GM21390 (cell line): ENCODE measurements at regions not wholly inside any gene's neighbourhood (a gene's known extent, or its start where the extent isn't known, plus 50 kb on each side); places are given as distances from the start of the nearest gene placed in this dataset.

Experiments
- ATAC-seq: cut with Tn5 transposase; IDR thresholded peaks from one replicate; pipeline ENCODE4 v1.9.1; 2021; ENCODE audit not compliant: unreplicated experiment

DNA sequence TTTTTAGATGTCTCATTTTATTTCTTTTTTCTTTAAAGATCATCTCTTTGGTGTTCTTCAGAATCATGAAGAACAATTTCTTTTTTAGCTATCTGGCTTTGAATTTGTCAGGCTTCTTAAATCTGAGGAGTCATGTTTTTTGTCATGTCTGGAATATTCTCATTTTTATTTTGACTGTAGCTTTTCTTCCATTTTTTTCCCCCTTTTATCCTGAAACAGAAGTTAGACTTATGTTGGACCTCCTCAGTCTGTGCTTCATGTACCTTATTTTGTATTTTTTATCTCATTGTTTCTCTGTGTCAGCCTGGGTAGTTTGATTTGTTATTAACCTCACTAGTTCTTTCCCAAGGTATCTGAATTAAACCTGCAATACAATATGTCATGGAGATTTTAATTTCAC, 319.2 kb upstream of the ADGRL4 start:
- no peak for ATAC-seq

DNA sequence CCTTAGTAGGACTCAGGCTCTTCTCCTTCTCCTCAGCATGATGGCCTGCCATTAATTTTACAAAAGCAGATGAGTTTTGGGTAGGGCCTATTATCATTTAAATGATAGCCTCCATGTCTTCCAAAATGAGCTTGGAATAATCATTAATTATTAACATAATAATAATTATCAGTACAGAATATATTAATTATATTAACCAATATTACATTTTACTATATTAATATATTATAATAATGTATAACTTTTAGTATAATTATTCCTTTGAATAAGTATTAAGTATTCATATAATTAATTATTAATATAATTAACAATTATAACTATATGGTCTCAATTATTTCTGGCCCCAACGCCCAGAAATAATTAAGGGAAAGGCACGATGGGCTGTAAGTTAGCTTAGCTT, 318.6 kb upstream of the ADGRL4 start:
- no peak for ATAC-seq

DNA sequence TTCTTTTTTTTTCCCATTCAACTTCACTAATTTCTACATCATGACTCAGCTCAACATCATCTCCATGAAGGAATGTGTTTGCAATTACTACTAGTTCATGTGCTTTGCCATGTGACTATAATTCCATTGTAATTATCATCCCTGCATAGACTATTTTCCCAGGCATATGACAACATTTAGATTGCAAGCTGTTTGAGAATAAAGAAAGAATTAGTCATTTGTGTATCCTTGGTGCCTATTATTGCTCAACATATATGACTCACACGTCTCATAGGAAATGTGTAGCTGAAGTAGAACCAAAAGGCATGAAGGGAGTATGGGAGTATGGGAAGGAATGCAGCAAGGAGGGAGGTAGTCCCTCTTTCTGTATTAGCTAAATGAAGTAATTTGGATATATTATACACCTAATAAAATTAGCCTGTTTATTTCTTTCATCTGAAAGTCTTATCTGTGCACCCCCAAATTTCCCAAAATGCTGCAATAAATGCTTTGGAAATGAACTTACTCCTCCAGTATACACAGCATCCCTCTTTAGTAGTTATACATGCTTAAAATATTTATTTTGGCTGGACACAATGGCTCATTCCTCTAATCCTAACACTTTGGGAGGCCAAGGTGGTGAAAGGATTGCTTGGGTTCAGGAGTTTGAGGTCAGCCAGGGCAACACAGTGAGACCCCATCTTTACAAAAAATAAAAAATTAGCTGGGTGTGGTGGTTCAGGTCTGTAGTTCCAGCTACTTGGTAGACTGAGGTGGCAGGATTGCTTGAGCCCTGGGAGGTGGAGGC, 316.9 kb upstream of the ADGRL4 start:
- no peak for ATAC-seq

DNA sequence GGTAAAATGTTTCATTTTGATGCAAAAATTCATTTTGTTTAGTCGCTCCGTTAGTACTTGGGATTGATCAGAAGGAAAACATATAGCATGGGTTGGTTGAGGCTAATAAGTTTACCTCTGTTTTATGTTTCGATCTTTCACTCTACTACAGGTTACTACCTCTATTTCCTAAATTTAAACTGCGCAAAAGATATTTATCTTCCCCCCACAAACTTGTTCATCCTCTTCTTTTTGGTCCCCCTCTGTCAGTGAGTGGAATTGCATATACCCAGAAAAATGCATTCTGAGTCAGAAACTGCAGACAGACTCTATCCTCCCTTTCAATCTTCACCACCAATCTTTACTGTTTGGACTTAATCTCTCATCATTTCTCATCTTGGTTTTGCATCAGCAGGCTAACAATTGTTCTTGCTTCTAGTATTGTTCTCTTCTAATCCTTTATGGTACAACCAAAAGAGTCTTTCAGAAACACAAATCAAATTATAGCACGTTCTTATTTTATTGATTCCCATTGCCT, 316.0 kb upstream of the ADGRL4 start:
- no peak for ATAC-seq

DNA sequence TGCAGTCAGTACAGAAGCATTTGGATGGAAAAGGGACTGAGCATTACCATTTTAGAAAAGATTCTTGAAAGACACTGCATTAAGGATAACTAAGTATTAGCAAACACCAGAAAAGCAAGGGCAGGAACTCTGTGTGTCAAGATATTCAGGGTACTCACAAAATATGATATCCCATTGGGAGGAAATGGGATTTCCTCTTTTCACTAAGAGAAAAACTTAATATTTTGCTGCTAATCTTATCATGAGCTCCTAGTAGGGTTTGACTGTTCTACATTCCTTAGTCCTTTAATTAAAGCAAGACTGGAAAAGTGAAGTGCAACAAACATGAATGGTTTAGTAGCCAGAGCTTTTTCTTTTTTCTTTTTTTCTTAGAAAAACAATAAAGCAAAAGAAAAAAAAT, 305.9 kb upstream of the ADGRL4 start:
- ATAC-seq = no peak

DNA sequence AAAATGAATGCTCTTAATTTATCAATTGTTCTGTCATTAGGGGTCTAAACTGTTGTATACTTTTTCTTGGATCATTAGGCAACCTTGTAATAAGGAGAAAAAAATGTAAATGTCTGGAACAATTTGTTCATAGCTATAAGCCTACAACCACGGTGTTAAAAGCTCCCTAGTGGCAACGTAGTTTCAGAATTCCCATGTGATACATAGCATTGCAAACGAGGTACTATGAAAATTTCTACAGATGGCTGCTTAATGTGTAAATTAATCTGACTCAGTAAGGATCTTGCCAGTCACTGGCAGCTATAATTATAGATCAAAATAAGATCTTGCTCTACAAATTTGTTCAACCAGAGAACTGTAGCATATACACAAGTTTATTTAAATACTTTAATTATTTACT, 304.1 kb upstream of the ADGRL4 start:
- no peak for ATAC-seq

DNA sequence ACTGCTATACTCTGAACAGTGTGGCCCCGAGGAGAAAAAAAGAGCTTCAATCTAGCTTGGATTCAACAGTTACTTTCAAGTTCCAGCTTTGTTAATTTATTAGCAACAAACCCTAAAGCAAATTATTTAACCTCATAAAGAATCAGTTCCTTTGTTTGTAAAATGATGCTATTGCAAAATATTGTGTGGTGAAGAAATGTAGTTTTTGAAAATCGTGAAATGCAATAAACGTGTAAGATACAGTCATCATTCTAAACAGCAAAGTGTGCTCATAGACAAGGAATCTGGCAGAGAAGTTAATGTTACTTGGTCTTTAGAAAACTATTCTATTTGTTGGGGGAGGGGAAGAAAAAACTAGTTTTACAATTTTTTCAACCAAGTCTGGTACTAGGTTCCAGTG, 297.6 kb upstream of the ADGRL4 start:
- ATAC-seq = no peak

DNA sequence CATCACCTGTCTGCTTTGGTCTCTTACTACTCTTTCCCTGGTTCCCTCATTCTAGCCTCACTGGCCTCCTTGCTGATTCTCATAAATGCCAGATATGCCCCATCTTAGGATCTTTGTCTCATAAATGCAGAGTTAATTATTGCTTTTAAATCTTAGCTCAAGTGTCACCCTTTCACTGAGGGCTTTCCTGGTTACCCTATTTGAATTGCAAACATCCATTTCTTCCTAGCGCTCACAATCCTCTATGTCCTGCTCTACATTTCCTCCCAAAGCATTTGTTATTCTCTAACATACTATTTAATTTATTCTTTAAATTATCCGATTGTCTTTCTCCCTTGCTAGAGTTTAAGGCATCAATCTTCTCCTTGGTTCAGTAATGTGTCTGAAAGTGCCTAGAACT, 296.5 kb upstream of the ADGRL4 start:
- ATAC-seq = no peak

DNA sequence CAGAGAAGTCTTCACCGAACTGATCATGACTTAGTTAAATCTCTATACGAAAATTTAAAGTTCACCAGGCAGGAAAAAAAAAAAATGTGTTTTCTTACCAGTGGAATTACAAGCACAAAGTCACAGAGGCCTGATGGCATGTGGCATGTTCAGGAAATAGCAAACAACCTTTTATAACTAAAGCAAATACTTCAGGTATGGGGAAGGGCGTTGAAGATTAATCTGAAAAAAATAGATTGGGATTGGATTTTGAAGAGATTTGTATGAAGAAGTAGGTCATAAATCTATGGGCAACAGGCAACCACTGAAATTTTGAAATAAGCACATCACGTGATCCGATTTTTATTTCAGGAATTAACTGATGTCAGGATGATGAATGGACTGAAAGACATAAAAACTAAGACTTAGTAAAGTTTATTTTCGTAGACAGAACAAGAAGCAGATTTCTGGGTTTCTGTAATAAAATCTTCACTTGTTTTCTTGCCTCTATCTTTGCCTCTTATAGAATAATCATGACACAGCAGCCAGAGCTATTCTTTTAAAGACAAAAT, 295.9 kb upstream of the ADGRL4 start:
- ATAC-seq = no peak

DNA sequence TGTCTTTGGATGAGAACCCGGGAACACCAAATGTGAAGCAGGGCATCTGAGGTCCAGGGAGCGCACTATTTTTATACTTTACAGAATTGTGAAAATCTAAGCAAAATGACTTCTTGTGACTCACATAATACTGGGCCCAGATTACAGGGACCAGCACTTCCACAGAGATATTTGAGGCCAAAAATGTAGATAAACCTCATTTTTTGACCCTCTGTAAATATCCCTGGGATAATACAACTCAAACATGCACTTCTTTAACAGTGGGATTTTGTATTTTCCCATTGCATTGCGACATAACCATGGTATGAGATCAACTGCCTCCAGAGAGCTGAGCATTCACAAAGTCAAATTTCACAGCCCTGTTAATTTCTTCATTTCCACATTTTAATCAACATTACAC, 289.4 kb upstream of the ADGRL4 start:
- no peak for ATAC-seq

DNA sequence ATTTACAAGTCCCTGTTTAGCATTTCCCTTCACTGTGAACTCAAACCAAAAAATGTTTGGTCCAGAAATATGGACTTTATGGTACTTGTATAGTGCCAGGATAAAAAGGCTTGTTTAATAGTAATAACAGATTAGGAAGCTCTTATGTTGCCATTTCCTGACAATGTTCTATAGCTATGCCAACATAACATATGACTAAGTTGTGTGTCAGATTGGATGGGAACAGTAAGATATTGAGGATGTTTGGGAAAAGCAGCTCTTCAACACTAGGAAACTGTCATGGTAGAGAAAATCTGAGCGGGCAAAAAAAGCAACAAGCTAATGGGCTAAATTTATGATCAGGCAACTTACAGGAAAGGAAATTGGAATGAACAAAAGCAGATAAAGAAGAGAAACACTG, 287.1 kb upstream of the ADGRL4 start:
- ATAC-seq = no peak

DNA sequence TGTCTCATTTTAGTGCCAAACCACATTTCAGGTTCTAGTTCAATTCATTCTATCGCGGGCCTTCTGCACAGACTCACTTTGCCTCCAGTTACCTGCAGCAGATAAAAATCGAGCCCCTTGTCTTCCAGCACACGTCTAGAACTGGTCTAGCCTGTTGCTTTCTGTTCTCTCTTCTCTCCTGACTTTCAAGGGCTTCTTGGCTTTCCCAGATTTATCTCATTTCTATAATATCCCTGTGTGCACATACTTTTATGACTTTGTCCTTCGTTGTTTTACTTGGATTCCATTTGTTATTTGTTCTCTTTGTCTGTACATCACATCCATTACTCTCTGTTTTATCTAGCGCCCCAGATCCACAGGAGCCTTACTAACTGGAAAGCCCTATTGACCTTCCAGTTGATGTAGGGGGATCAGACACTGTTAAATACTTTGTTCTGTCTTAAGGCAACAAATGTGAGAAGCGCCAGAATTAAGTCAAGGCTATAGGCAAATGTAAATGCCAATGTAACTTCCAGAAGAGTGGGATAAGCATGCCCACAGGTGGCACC, 284.5 kb upstream of the ADGRL4 start:
- no peak for ATAC-seq

DNA sequence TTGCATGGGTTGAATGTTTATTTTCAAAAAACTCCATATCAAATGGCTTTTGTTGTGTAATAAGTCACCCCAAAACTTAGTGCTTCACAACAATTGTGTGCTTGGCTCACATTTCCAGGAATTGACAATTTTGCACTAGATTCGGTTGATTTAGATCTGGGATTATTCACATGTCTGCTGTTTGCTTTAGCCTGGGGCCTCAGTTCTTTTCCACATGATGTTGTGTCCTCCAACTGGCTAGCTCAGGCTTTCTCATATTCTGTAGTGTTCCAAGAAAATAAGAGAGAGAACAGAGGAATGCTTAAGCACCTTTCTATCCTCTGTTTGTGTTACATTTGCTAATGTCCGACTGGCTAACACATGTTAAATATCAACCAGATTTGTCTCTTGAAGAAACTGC, 281.5 kb upstream of the ADGRL4 start:
- ATAC-seq = no peak

DNA sequence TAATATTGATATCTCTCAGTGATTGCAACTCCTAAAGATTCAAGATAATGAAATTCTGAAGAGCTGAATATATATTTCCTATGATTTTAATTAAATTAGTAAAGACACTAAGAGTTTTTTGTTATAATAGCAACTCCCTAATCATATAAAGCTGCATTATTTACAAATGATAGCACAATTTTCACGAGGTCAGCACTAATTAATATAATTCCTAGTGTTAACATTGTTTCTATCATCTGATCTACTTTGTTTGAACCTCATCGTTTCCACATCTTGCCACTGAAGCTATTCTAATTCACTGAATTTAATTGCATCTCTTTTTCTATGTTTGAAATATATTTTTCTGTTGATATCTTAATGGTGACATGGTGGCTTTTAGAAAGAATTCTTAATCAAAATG, 279.1 kb upstream of the ADGRL4 start:
- ATAC-seq = no peak

DNA sequence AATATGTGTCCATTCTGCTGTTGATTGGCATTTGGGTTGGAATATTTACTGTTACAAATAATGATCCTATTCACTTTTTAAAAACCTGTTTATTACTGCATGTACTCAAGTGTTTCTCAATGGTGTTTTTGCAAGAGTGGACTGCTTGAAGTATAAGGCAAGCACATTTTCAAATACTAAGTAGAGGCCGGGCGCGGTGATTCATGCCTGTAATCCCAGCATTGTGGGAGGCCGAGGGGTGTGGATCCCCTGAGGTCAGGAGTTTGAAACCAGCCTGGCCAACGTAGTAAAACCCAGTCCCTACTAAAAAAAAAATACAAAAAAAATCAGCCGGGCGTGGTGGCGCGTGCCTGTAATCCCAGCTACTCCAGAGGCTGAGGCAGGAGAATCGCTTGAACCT, 276.9 kb upstream of the ADGRL4 start:
- no peak for ATAC-seq

DNA sequence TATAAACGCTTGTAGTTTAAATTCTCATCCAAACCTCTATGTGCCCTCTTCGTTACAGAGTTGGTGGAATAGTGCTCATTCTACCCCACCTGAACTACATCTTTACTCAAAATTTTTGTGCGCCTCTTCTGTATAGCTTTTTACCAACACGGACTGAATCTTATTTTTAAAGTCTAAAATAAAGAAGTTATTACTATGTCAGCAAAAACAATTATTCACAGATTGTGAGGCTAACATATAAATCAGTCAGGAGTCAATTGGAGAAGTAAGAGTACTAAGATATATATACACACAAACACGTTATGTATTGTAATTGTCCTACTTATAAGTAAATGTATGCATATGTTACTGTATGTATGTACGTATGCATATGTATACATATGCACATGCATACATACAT, 274.9 kb upstream of the ADGRL4 start:
- ATAC-seq = no peak

DNA sequence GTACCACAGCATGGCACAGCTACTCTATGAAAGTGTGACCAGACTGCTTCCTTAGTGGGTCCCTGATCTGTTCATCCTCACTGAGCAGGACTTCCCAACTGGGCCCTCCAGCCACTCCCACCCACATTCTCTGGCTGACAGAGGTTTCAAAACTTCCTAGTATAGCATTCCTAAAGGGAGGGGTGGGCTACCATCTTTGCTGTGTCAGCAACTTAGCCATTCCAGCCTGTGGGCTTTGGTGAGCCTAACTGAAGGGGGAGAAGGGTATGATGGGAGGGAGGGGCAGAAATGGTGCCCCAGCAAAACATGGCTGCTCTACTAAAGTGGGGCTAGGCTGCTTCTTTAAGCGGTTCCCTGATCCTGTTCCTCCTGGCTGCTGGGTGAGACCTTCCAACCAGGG, 265.2 kb upstream of the ADGRL4 start:
- no peak for ATAC-seq

DNA sequence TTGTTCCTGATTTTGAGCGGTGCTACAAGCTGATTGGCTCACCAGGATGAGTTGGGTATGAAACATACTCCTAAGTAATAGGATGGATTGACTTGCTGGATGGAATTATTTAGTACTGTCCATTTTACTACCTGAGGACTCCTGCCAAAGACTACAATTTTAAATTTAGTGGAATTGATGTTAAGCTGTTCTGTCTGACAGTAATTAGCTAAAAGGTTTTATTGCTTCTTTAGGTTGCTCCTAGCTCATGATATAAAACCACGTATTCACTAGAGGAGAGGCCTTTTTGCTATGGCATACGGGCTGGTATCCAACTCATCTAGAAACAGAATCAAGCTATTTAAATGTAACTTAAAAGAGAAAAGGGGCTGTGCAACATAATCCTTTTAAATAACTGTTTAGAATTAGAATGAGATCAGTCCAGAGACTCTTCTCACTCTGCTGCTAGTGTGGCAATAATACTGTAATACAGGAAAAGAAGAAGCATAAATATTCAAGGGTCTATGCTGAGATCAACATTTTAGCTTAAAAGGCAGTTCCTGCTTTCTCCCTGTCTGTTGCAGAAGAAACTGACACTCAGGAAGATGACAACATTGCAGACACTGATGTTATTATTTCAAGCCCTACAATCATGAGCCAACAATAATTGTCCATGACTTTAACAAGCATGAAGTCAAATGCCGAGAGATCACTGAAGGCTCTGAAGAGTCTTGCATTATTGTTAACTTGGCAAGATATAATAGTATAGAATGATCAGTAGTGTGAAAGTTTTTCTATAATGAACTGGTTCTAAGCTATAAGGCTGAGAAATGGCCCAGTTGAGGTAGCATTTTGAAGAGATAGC, 258.7 kb upstream of the ADGRL4 start:
- ATAC-seq = no peak

DNA sequence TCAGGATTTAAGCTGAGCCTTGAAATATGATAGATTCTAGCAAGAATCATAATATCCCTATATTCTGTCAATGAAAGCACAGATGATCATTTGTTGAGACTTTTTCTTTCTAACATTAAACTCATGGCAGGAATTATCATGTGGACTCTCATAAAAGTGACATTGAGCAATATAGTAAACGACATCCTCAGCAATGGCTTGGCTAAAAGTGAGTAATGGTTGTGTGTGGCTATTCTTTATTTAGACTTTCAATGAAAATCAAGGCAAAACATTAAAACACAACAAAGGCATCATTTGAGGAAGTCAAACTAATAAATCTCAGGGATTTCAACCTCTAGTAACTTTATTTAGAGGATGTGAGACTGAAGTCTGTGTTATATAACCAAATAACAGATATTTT, 257.8 kb upstream of the ADGRL4 start:
- ATAC-seq = no peak

DNA sequence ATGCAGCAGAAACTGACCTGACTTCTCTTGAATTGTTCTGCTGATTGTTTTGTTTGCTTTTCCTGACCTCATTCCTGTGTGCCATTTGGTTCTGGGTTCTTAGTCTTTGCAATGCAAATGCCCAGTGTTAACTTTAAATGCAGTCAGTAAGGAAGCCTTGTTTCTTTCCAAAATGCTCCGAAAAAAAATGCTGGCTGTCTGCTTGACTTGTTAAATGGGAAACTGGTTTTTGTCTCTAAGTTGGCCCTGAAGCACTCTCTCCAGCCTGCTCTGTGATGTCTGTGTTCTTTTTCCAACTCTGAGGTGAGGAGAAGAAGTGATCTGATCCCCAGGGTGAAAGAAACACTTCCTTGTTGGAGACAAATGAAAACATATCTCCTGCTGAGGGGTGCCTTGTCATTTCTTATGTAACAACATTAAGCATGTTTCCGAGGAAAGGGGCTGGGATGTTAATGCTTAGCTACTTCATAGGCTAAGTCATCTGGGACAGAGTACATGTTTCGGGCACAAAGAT, 256.3 kb upstream of the ADGRL4 start:
- no peak for ATAC-seq
